HL-60 (cell line): ENCODE measurements at regions not wholly inside any gene's neighbourhood (a gene's known extent, or its start where the extent isn't known, plus 50 kb on each side); places are given as distances from the start of the nearest gene placed in this dataset.

Experiments used
- CTCF ChIP-seq: IDR thresholded peaks from one replicate; pipeline ENCODE4 v1.5.1; 2011; ENCODE audit warnings: low read length, control low read depth, inconsistent platforms; ENCODE audit not compliant: insufficient read depth
- GABPA ChIP-seq: IDR thresholded peaks from 2 replicates; pipeline ENCODE4 v1.6.1; 2012; ENCODE audit warnings: low read depth
- POLR2AphosphoS5 ChIP-seq: IDR thresholded peaks from 2 replicates; pipeline ENCODE4 v1.6.1; 2012; ENCODE audit warnings: low read depth

- no peak for TF ChIP-seq CTCF
- no peak for TF ChIP-seq POLR2AphosphoS5
- TF ChIP-seq GABPA: no peak
Measured at GRCh38 chr4:131081069-131081468, 1985.1 kb downstream of the C4orf33 start.
